PC-3 (cell line): ENCODE measurements at regions not wholly inside any gene's neighbourhood (a gene's known extent, or its start where the extent isn't known, plus 50 kb on each side); places are given as distances from the start of the nearest gene placed in this dataset.

Experiments
- CTCF ChIP-seq: fragments of 300-600 bp; sonication (generic); conservative IDR thresholded peaks from 2 replicates; pipeline ENCODE4 v1.5.1; 2017; ENCODE audit warnings: antibody characterized with exemption, low read depth, mild to moderate bottlenecking, low read length
- EZH2 ChIP-seq: fragments of 300-600 bp; sonication (generic); IDR thresholded peaks from one replicate; pipeline ENCODE4 v1.6.1; 2017; ENCODE audit warnings: antibody characterized with exemption, mild to moderate bottlenecking, low read length; ENCODE audit not compliant: unreplicated experiment

GRCh38 chr18:43195421-43195820 lies 79.9 kb upstream of the RIT2 start:
- TF ChIP-seq CTCF: no peak
- no peak for TF ChIP-seq EZH2
